ENCODE measurements at regions not wholly inside any gene's neighbourhood (a gene's known extent, or its start where the extent isn't known, plus 50 kb on each side); places are given as distances from the start of the nearest gene placed in this dataset.

- Histone ChIP-seq H2AFZ (ENCODE audit: low read length) (no peak overlapping the region), H3K4me3 (ENCODE audit: low read length) (no peak overlapping the region), H3K27me3 (ENCODE audit: low read length) (no peaks in the 10 kb centered on the region), H3K4me2 (ENCODE audit: low read length) (no peak overlapping the region), H3K9me2 (replicated peaks; ENCODE audit: low read length) (no peaks in the 10 kb centered on the region), H3K36me3 (ENCODE audit: low read depth, low read length) (no peaks in the 10 kb centered on the region), H3F3A (ENCODE audit: low read length, unreplicated experiment) (no peaks in the 10 kb centered on the region), H3K79me2 (ENCODE audit: low read length) (no peaks in the 10 kb centered on the region), H3K9me3 (ENCODE audit: low read length) (peaks cover 7% of the 10 kb centered on the region), H3K4me1 (ENCODE audit: insufficient read depth, low read length) (no peaks in the 10 kb centered on the region), H3K9ac (ENCODE audit: low read length) (no peak overlapping the region), H3K27ac (ENCODE audit: low read length) (no peak overlapping the region), H4K20me1 (ENCODE audit: low read length) (no peaks in the 10 kb centered on the region)
- BruUV-seq (replicated peaks), result no TSS peak
- no peak for ATAC-seq
- no peak for TF ChIP-seq EZH2phosphoT487 (IDR thresholded peaks at IDR 0.05; ENCODE audit: borderline replicate concordance, low read length)
- TF ChIP-seq EZH2 (IDR thresholded peaks at IDR 0.05; ENCODE audit: low read length, unreplicated experiment), result no peak
- TF ChIP-seq CTCF (conservative IDR thresholded peaks at IDR 0.05; ENCODE audit: low read depth, low read length), result no peak
- POLR2A ChIA-PET (ENCODE audit: unreplicated experiment), result no interaction called here
- intact Hi-C loops (cut with micrococcal nuclease), result no loop called here
- CTCF ChIA-PET, result no interaction called here
- no peak for DNase-seq
These were observed 626.2 kb upstream of the LRRTM1 start for GRCh38 chr2:80930777-80931176.

DNA sequence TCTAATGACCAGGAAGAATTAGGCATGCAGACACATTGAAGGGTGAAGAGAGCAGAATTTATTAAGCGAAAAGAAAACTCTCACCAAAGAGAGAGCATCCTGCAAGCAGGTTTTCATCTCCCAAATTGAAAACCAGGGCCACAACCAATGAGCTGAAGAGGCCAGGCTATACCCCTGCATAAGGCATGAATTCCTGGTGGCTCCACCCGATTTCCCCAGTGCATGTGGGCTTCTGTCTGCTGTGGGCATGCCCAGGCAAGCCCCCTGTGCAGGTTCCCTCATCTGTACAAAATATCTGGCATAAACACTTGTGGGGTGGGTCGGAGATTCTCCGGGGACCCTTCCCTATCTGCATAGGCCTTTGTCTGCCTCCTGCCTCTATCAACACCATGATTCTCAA lies 621.6 kb upstream of the LRRTM1 start:
- POLR2A ChIA-PET (ENCODE audit: unreplicated experiment), result no interaction called here
- ATAC-seq (no peak), DNase-seq (no peak)
- intact Hi-C loops (cut with micrococcal nuclease), result no loop called here
- no peaks in the 10 kb centered on the region for H3K27me3 ChIP-seq (ENCODE audit: low read length)
- H3K9ac ChIP-seq (ENCODE audit: low read length), result no peak overlapping the region
- no peak overlapping the region for H3K4me3 ChIP-seq (ENCODE audit: low read length)
- H3K4me2 ChIP-seq (ENCODE audit: low read length), result no peak overlapping the region
- TF ChIP-seq EZH2phosphoT487 (IDR thresholded peaks at IDR 0.05; ENCODE audit: borderline replicate concordance, low read length) (no peak), EZH2 (IDR thresholded peaks at IDR 0.05; ENCODE audit: low read length, unreplicated experiment) (no peak)
- H3K9me3 ChIP-seq (ENCODE audit: low read length), result peaks cover 9% of the 10 kb centered on the region
- H3K36me3 ChIP-seq (ENCODE audit: low read depth, low read length), result no peaks in the 10 kb centered on the region
- CTCF ChIA-PET, result no interaction called here
- H3K27ac ChIP-seq (ENCODE audit: low read length), result no peak overlapping the region
- no peak overlapping the region for H2AFZ ChIP-seq (ENCODE audit: low read length)
- no peaks in the 10 kb centered on the region for H3K79me2 ChIP-seq (ENCODE audit: low read length)
- no peaks in the 10 kb centered on the region for H3K9me2 ChIP-seq (replicated peaks; ENCODE audit: low read length)
- no peaks in the 10 kb centered on the region for H3K4me1 ChIP-seq (ENCODE audit: insufficient read depth, low read length)
- no peaks in the 10 kb centered on the region for H3F3A ChIP-seq (ENCODE audit: low read length, unreplicated experiment)
- no peaks in the 10 kb centered on the region for H4K20me1 ChIP-seq (ENCODE audit: low read length)
- BruUV-seq (replicated peaks), result no TSS peak

- Histone ChIP-seq H3K27me3 (ENCODE audit: low read length) (no peaks in the 10 kb centered on the region), H3K9ac (ENCODE audit: low read length) (no peak overlapping the region), H3K9me2 (replicated peaks; ENCODE audit: low read length) (no peaks in the 10 kb centered on the region), H3K36me3 (ENCODE audit: low read depth, low read length) (no peaks in the 10 kb centered on the region), H3F3A (ENCODE audit: low read length, unreplicated experiment) (no peaks in the 10 kb centered on the region), H3K79me2 (ENCODE audit: low read length) (no peaks in the 10 kb centered on the region), H3K9me3 (ENCODE audit: low read length) (no peaks in the 10 kb centered on the region), H4K20me1 (ENCODE audit: low read length) (no peaks in the 10 kb centered on the region), H2AFZ (ENCODE audit: low read length) (no peak overlapping the region), H3K4me2 (ENCODE audit: low read length) (no peak overlapping the region), H3K27ac (ENCODE audit: low read length) (no peak overlapping the region), H3K4me3 (ENCODE audit: low read length) (no peak overlapping the region), H3K4me1 (ENCODE audit: insufficient read depth, low read length) (no peaks in the 10 kb centered on the region)
- DNase-seq, result no peak
- BruUV-seq (replicated peaks), result no TSS peak
- no peak for ATAC-seq
- ChIA-PET POLR2A (ENCODE audit: unreplicated experiment) (no interaction called here), CTCF (no interaction called here)
- intact Hi-C loops (cut with micrococcal nuclease), result no loop called here
- TF ChIP-seq EZH2 (IDR thresholded peaks at IDR 0.05; ENCODE audit: low read length, unreplicated experiment), result no peak
- TF ChIP-seq CTCF (conservative IDR thresholded peaks at IDR 0.05; ENCODE audit: low read depth, low read length), result no peak
- no peak for TF ChIP-seq EZH2phosphoT487 (IDR thresholded peaks at IDR 0.05; ENCODE audit: borderline replicate concordance, low read length)
These were observed 592.0 kb upstream of the LRRTM1 start for GRCh38 chr2:80896576-80896975.
